HG03064 (cell line): ENCODE measurements at regions not wholly inside any gene's neighbourhood (a gene's known extent, or its start where the extent isn't known, plus 50 kb on each side); places are given as distances from the start of the nearest gene placed in this dataset.
A peak's percentile ranks its signal among the peaks of the same experiment; 100 is the strongest.
"Not testable (repeated sequence)": the region's sequence is repeated elsewhere in the genome, so short reads cannot be mapped to it uniquely, and the experiment has no call there.

ENCODE experiments used
- ATAC-seq: cut with Tn5 transposase; IDR thresholded peaks from one replicate; pipeline ENCODE4 v1.9.1; 2021; ENCODE audit warnings: low read depth; ENCODE audit not compliant: unreplicated experiment

DNA sequence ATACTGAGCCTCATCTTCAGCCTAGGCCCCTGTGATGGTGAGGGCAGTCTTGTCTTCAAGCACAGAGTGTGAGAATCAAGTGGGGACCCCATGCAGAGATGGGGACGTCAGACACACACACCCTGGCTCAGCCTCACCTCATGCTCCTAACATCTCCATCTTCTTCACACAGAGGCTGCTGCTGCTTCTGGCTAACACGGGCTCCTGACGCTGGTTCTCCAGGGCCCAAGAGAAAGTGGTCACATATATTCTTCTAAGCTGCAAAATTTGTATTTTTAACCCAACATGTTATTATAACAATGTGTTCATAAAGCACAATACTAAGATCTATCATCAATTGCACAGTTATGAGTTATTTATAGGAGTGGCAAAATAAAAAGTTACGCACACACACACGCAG lies 101.2 kb downstream of the VPREB1 start:
- no peak for ATAC-seq

DNA sequence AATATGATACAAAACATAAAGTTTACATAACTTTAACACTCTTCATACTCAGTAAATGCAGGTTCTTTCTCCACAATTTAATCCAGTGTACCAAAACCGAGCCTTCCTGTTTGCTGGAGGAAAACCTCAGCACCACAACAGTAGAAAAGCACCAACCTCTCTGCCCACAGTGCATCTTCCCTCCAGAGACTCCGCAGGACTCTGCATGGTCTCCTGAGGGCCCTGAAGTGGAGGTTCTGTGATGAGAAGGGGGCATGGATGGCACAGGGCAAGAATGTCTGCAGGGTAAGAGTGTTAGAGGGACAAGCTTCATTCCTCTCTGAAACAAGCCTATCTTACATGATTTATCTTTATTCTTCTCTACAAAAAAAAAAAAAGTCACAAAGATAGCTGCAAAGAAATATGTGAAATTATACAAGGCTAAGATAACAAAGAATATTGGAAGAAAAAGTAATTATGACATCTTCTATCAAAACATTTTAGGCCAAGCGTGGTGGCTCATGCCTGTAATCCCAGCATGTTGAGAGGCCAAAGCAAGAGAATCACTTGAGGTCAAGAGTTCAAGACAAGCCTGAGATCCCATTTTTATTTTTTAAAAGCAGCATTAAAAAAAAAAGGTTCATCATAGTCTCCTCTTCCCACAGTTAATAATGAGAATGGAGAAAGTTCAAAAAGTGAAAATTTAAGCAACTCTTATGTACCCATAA lies 102.0 kb downstream of the VPREB1 start:
- ATAC-seq = no peak

DNA sequence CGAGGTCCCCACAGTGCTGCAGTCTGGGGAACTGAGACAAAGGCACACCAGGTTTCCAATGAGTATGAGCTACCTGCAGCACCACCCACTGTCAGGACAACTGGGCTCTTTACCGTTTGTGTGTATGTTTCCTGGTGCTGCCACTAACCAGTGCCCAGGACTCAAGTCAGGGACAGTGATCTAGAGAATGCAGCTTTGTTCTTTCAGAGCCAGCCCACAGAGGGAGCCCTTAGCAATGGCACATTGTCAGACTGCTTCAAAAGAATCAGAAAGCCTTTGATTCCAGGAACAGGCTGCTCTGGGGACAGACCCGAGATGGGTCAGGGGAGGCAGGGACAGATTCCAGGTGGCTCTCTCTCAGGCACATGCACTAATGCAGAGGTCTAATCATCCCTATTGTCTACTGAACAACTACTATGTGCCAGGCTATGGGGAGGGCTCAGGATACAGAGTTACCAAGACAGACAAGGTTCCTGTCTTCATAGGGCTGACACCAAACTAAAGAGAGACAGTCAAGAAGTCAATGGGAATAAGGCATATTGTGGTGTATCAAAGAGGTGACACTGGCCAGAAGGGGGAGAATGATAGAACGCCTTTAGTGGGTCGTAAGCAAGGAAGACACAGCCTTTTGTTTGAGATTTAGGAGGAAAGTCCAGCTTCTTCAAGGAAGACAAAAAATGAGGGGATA lies 103.7 kb downstream of the VPREB1 start:
- no peak for ATAC-seq

DNA sequence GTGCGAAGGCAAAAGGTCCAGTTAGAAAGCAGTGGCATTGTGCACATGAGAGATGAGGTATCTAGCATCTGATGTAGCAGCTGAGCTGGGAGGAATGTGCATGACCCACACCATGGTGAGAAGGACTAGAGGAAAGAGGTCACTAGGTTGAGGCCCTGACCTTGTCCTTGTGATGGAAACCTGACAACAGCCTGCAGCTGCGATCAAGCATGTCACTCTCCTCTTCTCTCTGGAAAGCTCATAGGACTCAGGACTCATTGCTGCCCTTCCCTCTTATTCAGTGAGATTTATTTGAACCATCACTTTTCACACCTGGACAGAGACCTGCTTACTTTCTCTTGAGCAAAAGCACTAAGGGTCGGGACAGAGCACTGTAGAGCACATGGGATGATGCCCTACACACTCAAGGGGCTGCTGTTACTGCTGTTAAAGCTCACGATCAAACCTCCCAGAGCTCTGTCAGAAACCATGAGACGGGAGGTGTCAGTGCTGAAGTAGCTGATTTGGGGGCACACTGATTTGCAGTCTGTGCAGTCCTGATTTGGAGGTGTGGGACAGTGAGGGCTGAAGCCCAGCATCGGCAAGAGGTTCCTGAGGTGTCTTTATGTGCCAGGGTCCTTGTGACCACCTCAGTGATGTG lies 104.3 kb downstream of the VPREB1 start:
- no peak for ATAC-seq

DNA sequence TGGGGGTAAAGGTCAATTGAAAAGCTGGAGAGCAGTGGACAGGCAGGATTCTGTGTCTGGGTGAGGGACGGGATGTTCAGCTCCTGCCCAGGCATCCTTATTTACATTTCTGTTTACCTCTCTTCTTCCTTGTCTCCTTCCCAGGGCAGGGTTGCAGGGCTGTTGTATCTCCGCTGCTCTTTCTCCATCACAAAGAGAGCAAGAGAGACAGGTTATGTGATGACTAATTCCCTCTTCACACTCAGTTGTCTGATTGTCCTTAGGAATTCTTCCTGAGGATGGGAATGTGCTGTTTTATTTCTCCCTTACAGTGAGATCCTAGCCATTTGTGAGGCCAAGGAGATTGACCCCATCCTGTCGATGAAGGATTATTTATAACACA lies 104.9 kb downstream of the VPREB1 start:
- no peak for ATAC-seq

DNA sequence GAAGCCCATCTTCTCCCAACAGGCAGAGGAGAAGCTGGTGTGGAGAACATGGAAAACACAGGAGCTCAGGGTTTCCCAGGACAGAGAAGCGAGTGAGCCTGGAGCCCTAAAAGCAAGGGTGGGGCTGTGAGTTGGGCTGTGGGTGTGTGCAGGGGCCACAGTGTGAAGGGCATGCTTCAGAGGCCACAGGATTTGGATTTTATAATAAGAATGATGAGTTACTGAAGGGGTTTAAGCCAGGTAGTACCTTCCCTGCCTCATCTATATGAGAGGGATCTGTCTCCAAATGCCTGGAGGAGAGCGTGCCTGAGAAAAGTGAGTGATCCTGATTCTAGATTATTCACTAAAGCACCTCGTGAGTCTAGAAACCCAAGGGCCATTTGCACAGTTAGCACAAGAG lies 106.8 kb downstream of the VPREB1 start:
- ATAC-seq = no peak

DNA sequence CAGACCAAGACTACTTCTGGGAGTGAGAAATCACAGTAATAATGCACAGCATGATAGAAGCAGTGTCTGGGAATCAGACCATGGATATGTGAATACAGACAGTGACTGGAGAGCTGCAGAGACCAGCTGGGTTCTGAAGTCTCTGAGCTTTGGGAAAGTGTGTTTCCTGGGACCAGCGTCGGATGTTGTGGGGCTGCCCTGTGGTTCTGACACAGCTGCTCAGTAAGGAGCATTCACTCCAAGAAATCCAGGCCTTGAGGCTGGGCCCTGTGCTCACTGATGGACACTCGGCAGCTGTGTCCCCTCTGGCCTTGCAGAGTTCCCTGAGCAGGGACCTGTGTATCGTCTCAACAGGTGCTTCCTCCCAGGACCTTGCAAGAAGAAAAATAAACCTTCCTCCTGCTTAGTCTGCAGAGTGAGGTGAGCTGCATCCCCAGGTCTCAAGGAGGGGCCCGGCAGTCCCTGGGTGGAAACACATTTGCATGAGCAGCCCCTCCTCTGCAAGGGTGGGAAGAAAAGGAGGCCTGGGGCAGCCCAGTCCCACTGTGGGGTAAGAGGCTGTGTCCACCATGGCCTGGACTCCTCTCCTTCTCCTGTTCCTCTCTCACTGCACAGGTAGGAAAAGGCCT lies 107.9 kb downstream of the VPREB1 start:
- ATAC-seq = no peak

DNA sequence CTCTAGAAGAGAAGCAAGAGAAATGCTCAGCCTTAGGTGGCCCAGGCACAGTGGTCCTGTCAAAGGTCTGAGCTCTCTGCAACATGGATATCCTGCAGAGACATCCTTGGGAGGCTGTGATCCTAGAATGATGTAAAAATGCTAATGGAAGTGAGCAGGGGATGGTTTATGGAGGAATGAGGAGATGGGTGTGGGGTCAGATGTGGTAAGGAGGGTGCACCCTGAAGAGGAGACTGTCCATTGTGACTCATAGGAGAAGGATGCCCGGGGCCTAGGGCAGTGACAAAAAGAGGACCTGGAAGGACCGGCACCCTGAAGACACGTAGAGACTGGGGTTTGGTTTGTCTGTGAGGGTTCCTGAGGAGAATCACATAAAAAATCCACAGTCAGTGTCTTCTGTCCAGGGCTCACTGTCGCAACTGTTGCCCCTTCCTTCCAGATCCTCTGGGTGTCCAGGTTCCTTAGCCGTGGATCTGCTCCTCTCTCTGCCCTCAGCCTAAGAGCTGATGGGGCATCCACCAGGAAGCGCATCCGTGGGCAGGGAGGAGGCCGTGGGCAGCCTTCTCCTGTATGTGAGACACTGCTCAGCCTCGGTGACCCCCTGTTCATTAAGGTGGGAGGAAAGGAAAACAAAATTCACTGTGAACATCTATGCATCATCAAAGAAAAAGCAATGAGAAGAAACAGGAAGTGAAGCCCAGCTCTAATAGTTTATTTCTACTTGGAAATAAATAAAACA lies 110.7 kb downstream of the VPREB1 start:
- no peak for ATAC-seq

DNA sequence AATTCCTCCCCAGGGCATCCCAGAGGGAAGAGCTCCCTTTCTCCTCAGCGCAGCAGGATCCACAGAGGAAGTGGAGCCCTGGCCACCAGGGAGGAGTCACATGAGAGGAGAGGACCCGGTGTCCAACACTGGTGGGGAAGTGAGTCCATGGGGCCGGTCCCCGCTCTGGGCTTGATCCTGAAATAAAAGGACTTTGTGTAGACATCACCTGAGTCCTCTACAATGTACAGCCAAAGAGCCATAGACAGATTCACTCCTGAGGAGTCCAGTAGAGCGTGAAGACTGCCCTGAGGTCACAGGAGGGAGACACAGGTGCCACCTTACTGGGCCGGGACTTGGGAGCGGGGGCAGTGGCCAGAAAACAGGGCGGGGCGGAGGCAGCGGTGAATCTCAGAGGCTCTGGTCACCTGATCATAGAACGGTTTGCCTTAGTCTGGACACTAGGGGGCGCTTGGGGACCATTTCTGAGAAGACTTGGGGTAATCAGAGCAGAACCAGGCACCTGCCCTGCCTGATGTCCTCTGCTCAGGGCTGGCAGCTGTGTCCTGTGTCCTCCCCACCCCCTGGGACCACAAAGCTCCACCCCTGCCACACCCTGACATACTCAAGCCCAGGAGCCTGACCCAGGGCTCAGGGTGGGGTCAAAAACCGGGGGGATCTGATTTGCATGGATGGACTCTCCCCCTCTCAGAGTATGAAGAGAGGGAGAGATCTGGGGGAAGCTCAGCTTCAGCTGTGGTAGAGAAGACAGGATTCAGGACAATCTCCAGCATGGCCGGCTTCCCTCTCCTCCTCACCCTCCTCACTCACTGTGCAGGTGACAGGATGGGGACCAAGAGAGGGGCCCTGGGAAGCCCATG lies 112.7 kb downstream of the VPREB1 start:
- peak; percentile 71 for ATAC-seq

DNA sequence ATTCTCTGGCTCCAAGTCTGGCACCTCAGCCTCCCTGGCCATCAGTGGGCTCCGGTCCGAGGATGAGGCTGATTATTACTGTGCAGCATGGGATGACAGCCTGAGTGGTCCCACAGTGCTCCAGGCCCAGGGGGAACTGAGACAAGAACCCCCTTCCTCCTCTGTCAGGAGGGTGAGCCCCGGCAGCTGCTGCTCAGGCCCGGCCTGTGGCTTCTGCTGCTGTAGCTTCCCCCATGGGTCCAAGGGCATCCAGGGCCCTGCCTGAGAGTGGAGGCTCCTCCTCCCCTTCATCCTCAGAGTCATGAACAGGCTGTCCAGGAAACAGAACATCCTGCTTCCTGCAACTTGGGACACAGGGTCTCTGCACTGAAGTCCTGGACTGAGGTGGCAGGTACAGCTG lies 113.6 kb downstream of the VPREB1 start:
- ATAC-seq = no peak

DNA sequence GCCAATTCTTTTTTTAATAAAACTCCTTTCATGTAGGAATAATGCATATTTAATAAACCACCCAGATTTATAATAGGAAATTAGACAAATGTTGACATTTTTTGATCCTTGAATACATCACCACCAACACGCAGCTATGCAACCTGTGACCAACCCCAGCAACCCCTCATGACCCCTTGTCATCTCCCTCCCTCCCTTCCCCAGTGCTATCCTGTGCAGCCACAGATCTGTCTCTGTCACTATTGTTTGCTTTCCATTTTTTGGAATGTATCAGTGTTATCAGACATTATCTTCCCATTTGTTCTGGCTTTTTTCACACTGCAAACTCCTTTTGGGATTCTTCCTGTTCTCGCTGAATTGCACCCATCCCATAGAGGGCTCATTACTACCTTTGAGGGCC lies 114.1 kb downstream of the VPREB1 start:
- ATAC-seq = no peak

DNA sequence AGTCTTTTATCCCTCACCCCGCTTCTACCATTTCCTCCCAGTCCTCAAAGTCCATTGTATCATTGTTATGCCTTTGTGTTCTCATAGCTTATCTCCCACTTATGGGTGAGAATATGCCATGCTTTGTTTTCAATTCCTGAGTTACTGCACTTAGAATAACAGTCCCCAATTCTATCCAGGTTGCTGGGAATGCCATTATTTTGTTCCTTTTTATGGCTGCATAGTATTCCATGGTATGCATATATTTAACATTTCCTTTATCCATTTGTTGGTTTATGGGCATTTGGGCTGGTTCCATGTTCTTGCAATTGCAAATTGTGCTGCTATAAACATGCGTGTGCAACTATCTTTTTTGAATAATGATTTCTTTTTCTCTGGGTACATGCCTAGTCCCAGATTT lies 114.9 kb downstream of the VPREB1 start:
- ATAC-seq = no peak

DNA sequence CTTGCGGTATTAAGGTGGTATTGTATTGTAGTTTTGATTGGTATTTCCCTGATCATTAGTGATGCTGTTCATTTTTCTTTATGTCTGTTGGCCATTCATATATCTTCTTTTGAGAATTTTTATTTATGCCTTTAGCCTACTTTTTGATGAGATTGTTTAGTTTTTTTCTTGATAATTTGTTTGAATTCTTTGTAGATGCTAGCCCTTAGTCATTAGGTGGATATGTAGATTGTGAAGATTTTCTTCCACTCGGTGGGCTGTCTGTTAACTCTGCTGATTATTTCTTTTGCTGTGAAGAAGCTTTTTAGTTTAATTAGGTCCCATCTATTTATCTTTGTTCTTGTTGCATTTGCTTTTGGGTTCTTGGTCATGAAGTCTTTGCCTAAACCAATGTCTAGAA lies 115.4 kb downstream of the VPREB1 start:
- ATAC-seq = no peak

DNA sequence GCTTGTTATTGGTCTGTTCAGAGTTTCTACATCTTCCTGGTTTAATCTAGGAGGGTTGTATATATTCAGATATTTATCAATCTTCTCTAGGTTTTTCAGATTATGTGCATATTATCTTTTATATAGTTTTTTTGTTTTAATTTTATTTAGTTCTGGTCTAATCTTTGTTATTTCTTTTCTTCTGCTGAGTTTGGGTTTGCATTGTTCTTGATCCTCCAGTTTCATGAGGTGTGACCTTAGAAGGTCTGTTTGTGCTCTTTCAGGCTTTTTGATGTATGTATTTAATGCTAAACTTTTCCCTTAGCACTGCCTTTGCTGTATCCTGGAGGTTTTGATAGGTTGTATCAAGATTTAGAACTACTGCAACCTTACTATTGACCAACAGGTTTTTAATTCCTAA lies 117.7 kb downstream of the VPREB1 start:
- no peak for ATAC-seq

DNA sequence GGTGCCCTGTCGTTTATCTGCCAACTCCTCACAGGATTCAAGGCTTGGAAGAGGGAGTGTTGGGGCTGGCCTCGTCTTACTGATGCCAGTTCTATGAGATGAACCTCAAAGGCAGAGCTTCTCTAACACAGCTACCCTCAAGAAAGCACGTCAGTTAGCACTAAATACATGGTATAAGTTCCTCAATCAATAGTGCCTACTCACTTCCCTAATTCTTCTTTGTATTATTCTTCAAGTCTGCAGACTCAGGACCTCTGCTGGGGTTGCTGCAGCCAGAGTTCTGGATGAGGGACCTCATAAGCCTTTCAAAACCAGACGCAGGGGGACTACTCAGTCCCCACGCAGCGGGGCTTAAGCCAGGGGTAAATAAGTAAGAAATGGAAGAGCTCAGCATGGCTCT lies 118.3 kb downstream of the VPREB1 start:
- no peak for ATAC-seq

DNA sequence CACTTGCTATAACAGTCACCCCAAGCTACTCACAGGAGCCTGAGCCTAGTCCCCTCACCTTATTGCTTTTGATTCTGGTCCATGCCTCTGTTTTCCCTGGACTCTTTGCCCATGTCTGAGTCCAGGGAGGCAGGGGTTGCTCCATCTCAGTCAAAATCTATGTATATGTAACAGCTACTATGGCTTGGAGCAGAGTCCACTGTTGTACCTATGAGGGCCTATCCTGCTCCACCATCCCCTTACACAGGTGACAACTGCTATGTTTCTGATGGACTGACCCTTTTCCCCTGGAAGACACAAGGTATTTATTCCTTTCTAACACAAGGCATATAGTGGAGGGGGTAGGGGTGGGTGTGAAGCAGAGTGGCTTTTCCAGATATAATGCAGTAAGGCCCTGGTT lies 119.6 kb downstream of the VPREB1 start:
- ATAC-seq = no peak

DNA sequence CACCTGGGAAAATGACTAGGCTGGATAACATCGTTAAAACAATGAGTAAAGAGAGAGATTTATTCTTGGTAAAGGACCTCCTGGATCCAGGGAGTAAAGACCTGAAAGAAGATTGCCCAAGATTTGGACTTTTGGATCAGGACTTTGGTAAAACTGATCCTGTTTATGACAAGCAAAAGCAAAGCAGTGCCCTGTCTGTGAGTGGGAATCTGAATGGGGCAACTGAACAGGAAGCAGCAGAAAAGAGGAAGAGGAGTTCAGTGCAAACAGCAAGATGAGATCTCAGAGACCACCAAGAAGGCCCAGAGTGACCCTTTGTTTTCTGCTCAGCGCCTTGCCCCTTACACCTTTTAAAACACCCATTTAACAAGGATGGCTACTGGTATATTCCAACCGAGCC lies 122.0 kb downstream of the VPREB1 start:
- ATAC-seq = no peak

DNA sequence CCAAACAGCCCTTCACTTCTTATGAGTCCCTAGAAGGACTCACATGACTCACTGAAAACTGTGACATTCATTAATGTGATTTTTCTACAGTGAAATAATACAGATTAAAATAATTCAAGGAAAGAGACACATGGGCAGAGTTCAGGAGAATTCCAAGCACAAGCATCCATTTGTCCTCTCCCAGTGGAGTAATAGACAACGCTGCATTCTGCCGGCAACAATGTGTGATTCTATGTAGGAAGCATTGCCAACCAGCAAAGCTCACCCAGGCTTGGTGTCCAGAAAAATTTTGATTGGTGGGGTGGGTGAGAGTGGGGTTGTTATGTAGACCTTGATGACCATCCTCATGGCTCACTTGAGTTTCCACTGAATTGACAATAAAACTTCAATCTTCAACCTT lies 123.9 kb downstream of the VPREB1 start:
- ATAC-seq = no peak

DNA sequence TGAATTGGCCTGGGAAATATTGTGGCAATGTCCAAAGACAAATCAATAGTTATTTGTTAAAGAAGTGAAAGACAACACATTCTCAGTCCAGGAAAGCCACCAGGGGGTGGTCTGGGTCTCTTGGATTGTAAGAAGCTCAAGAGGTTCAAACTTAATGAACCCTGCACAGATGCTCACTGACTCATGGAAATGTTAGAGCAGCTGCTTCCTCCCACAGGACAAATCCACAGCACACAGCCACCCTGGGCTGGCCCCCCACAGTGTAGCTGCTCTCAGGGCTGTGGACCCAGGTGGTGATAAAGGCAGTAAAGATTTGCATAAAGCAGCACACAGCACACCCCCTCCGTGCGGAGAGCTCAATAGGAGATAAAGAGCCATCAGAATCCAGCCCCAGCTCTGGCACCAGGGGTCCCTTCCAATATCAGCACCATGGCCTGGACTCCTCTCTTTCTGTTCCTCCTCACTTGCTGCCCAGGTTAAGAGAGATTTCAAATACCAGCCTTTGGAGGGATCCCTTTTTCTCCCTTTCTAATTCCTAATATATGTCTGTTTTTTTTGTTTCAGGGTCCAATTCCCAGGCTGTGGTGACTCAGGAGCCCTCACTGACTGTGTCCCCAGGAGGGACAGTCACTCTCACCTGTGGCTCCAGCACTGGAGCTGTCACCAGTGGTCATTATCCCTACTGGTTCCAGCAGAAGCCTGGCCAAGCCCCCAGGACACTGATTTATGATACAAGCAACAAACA lies 124.8 kb downstream of the VPREB1 start:
- not testable (repeated sequence) for ATAC-seq

DNA sequence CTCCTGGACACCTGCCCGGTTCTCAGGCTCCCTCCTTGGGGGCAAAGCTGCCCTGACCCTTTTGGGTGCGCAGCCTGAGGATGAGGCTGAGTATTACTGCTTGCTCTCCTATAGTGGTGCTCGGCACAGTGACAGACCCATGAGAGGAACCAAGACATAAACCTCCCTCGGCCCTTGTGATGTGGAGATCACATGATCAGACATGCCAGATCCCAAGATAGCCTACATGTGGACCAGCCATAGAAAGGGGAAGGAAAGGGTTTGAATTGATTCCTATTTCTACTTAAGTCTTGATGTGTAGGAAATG lies 125.3 kb downstream of the VPREB1 start:
- ATAC-seq = no peak
